Smooth muscle cell (in vitro differentiated cells): ENCODE measurements at regions not wholly inside any gene's neighbourhood (a gene's known extent, or its start where the extent isn't known, plus 50 kb on each side); places are given as distances from the start of the nearest gene placed in this dataset.
A peak's percentile ranks its signal among the peaks of the same experiment; 100 is the strongest.
"Not testable (repeated sequence)": the region's sequence is repeated elsewhere in the genome, so short reads cannot be mapped to it uniquely, and the experiment has no call there.

ENCODE experiments used
- DNase-seq: peaks from one replicate; lab custom pipeline; 2025; ENCODE audit not compliant: unreplicated experiment; lab: John Stamatoyannopoulos, UW
- H2AFZ ChIP-seq: fragments of 200-600 bp; sonication (generic); 2 replicates; pipeline ENCODE4 v1.6.0; 2016; ENCODE audit warnings: antibody characterized with exemption, low read depth, mild to moderate bottlenecking
- H3F3A ChIP-seq: fragments of 200-600 bp; sonication (generic); 2 replicates; pipeline ENCODE4 v1.6.0; 2017; ENCODE audit warnings: antibody characterized with exemption, low read depth
- H3K27ac ChIP-seq: fragments of 200-600 bp; sonication (generic); 2 replicates; pipeline ENCODE4 v1.5.1; 2016; ENCODE audit warnings: low read depth, mild to moderate bottlenecking
- H3K27me3 ChIP-seq: fragments of 200-600 bp; sonication (generic); 2 replicates; pipeline ENCODE4 v1.6.1; 2016; ENCODE audit warnings: low read depth, mild to moderate bottlenecking
- H3K36me3 ChIP-seq: fragments of 200-600 bp; sonication (generic); 2 replicates; pipeline ENCODE4 v1.5.1; 2016; ENCODE audit warnings: low read depth
- H3K4me1 ChIP-seq: fragments of 200-600 bp; sonication (generic); 2 replicates; pipeline ENCODE4 v1.5.1; 2016; ENCODE audit warnings: low read depth
- H3K4me2 ChIP-seq: fragments of 200-600 bp; sonication (generic); 2 replicates; pipeline ENCODE4 v1.6.0; 2016; ENCODE audit warnings: mild to moderate bottlenecking
- H3K4me3 ChIP-seq: fragments of 200-600 bp; sonication (generic); 2 replicates; pipeline ENCODE4 v1.5.1; 2016; ENCODE audit warnings: mild to moderate bottlenecking
- H3K79me2 ChIP-seq: fragments of 200-600 bp; sonication (generic); 2 replicates; pipeline ENCODE4 v1.6.0; 2016; ENCODE audit warnings: low read depth, mild to moderate bottlenecking
- H3K9ac ChIP-seq: fragments of 200-600 bp; sonication (generic); 2 replicates; pipeline ENCODE4 v1.6.0; 2016; ENCODE audit warnings: low read depth
- H3K9me3 ChIP-seq: fragments of 200-600 bp; sonication (generic); replicated peaks from 2 replicates; pipeline ENCODE4 v1.5.1; 2016; ENCODE audit warnings: low read depth
- H4K20me1 ChIP-seq: fragments of 200-600 bp; sonication (generic); 2 replicates; pipeline ENCODE4 v1.6.0; 2016; ENCODE audit warnings: low read depth
- WGBS: methylation state at CpG from one replicate; pipeline ENCODE4 v1.1.7; 2016; ENCODE audit warnings: low lambda C conversion rate; 5-methylcytosine and 5-hydroxymethylcytosine counted together
- TF ChIP-seq, protein P1 (sequence below): fragments of 200-600 bp; sonication (generic); IDR thresholded peaks from 2 replicates; pipeline ENCODE4 v1.5.1; 2017; ENCODE audit warnings: borderline replicate concordance, mild to moderate bottlenecking, antibody characterized with exemption; ENCODE audit not compliant: insufficient read depth, poor library complexity, severe bottlenecking

DNA sequence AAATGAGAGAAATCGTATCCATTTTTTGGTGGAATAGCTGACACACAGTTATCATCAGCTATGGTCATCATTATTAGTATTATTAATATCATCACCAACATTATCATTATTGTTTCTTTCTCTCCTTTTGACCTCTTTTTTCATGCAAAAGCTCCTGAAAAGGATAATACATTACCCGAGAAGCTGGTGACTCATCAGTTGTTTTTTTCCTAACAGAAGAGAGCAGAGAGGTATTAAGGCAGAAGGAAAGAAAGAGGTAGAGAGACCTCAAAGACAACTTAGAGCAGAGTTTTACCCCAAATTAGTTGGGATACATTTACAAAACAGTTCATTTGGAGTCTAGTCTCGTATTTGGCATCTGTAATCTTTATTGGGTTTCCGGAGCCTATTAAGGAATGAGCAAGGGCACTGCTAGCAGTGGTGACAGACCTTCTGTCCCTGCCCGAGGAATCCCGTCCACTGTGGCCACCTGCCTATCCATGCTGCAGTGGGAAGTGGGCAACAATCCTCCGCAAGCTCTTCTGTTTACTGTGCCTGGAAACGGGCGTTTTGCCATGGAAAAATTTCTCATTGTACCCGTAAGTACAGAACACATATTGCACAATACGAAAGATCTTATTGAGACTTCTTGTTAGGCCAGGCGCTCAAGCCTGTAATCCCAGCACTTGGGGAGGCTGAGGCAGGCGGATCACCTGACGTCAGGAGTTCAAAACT is 170.0 kb upstream of the MKLN1 start:
- Histone ChIP-seq H3K79me2 (no peaks in the 10 kb centered on the region), H3K9me3 (no peaks in the 10 kb centered on the region), H2AFZ (no peak overlapping the region), H3F3A (no peaks in the 10 kb centered on the region), H4K20me1 (no peaks in the 10 kb centered on the region), H3K36me3 (no peaks in the 10 kb centered on the region), H3K27me3 (no peaks in the 10 kb centered on the region), H3K4me2 (no peak overlapping the region), H3K4me1 (no peaks in the 10 kb centered on the region), H3K4me3 (no peak overlapping the region), H3K9ac (no peak overlapping the region), H3K27ac (no peak overlapping the region)
- no peak for DNase-seq
- TF ChIP-seq, protein P1, sequence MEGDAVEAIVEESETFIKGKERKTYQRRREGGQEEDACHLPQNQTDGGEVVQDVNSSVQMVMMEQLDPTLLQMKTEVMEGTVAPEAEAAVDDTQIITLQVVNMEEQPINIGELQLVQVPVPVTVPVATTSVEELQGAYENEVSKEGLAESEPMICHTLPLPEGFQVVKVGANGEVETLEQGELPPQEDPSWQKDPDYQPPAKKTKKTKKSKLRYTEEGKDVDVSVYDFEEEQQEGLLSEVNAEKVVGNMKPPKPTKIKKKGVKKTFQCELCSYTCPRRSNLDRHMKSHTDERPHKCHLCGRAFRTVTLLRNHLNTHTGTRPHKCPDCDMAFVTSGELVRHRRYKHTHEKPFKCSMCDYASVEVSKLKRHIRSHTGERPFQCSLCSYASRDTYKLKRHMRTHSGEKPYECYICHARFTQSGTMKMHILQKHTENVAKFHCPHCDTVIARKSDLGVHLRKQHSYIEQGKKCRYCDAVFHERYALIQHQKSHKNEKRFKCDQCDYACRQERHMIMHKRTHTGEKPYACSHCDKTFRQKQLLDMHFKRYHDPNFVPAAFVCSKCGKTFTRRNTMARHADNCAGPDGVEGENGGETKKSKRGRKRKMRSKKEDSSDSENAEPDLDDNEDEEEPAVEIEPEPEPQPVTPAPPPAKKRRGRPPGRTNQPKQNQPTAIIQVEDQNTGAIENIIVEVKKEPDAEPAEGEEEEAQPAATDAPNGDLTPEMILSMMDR: no peak
- 73% methylated on average over 14 of the region's 14 CpGs for WGBS

DNA sequence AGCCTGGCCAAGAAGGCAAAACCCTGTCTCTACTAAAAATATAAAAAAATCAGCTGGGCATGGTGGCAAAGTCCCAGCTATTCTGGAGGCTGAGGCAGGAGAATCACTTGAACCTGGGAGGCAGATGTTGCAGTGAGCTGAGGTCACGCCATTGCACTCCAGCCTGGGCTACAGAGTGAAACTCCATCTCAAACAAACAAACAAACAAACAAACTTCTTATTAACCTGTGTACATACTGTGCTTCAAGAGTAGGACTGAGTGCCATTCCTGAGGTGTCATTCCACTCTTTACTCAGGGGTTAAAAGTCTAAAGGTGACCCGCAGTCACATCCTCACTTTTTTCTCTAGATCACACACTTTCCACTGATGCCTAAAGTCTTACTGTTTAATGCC is 169.4 kb upstream of the MKLN1 start:
- H3K4me2 ChIP-seq, DNase-seq, H3F3A ChIP-seq, H3K9ac ChIP-seq, H3K36me3 ChIP-seq, H3K27me3 ChIP-seq, H3K79me2 ChIP-seq, H4K20me1 ChIP-seq, H3K4me1 ChIP-seq, H3K27ac ChIP-seq, H2AFZ ChIP-seq, H3K9me3 ChIP-seq, H3K4me3 ChIP-seq: not testable (repeated sequence)
- WGBS: 90% methylated on average over 2 of the region's 2 CpGs

DNA sequence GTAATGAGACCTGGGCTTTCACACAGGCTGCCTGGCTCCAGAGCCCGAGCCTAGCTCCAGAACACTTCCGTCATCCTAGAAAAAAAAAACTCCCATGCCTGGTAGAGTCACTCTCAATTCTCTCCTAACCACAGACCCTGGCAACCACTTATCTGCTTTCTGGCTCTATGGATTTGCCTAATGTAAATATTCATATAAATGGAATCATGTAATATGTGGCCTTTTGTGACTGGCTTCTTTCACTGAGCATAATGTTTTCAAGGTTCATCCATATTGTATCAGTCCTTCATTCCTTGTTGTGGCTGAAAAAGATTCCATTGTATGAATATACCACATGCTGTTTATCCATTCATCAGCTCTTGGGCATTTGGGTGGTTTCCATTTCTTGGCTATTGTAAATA is 167.7 kb upstream of the MKLN1 start:
- H2AFZ ChIP-seq: no peak overlapping the region

DNA sequence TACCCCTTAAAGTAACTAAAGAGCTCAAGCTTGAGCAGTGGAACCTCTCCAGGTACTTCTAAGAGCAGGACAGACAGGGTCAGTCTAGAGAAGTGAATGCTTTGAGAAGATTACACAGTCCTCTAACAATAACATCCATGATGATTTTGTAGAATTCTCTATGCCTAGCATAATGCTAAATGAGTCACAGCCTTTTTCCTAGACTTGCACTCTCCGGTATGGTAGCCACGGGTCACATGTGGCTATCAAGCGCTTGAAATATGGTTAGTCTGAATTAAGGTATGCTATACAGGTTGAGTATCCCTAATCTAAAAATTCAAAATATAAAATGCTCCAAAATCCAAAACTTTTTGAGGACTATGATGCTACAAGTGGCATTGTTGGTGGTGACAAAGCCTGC is 166.6 kb upstream of the MKLN1 start:
- Histone ChIP-seq H3K27ac (peak overlapping the region; percentile 32), H3K36me3 (no peaks in the 10 kb centered on the region), H3K4me1 (no peaks in the 10 kb centered on the region), H3F3A (no peaks in the 10 kb centered on the region), H2AFZ (no peak overlapping the region), H3K27me3 (no peaks in the 10 kb centered on the region), H3K79me2 (no peaks in the 10 kb centered on the region), H3K4me3 (no peak overlapping the region), H3K9ac (no peak overlapping the region), H3K4me2 (no peak overlapping the region), H4K20me1 (no peaks in the 10 kb centered on the region), H3K9me3 (no peaks in the 10 kb centered on the region)
- DNase-seq: no peak
- WGBS: 80% methylated on average over 3 of the region's 3 CpGs
- TF ChIP-seq, protein P1: no peak

More for the DNA sequence above, 167.7 kb upstream of the MKLN1 start:
- Histone ChIP-seq H3K27ac (peak overlapping the region; percentile 14), H3K27me3 (no peaks in the 10 kb centered on the region), H3F3A (no peaks in the 10 kb centered on the region), H4K20me1 (no peaks in the 10 kb centered on the region), H3K4me1 (no peaks in the 10 kb centered on the region), H3K4me2 (no peak overlapping the region), H3K36me3 (no peaks in the 10 kb centered on the region), H3K9ac (no peak overlapping the region), H3K9me3 (no peaks in the 10 kb centered on the region), H3K79me2 (no peaks in the 10 kb centered on the region), H3K4me3 (no peak overlapping the region)
- no peak for DNase-seq
- TF ChIP-seq, protein P1: no peak
- WGBS: 36% methylated on average over 2 of the region's 2 CpGs
